ENCODE measurements at regions not wholly inside any gene's neighbourhood (a gene's known extent, or its start where the extent isn't known, plus 50 kb on each side); places are given as distances from the start of the nearest gene placed in this dataset.
"Not testable (repeated sequence)": the region's sequence is repeated elsewhere in the genome, so short reads cannot be mapped to it uniquely, and the experiment has no call there.

- DNase-seq (ENCODE audit: low spot score), result no peak
- Mint-ChIP-seq H3K36me3 (ENCODE audit: low read depth) (no peaks in the 10 kb centered on the region), H3K4me1 (ENCODE audit: low read depth) (peaks cover 8% of the 10 kb centered on the region), H3K27ac (ENCODE audit: unreplicated experiment) (no peak overlapping the region), H3K27me3 (ENCODE audit: low read depth) (peaks cover 36% of the 10 kb centered on the region), H3K4me3 (ENCODE audit: unreplicated experiment) (peak overlapping the region; percentile 12), H3K9me3 (ENCODE audit: low read depth) (no peaks in the 10 kb centered on the region)
- TF ChIP-seq CTCF (IDR thresholded peaks at IDR 0.05), result no peak
Measured at GRCh38 chr3:125767641-125768040, 172.3 kb upstream of the OSBPL11 start.

GRCh38 chr3:125768821-125769220 is 173.5 kb upstream of the OSBPL11 start:
- H3K9me3 Mint-ChIP-seq (ENCODE audit: low read depth); H3K27ac Mint-ChIP-seq (ENCODE audit: unreplicated experiment); DNase-seq (ENCODE audit: low spot score); H3K4me3 Mint-ChIP-seq (ENCODE audit: unreplicated experiment); H3K36me3 Mint-ChIP-seq (ENCODE audit: low read depth); H3K4me1 Mint-ChIP-seq (ENCODE audit: low read depth): not testable (repeated sequence)
- peaks cover 25% of the 10 kb centered on the region for H3K27me3 Mint-ChIP-seq (ENCODE audit: low read depth)

- not testable (repeated sequence) for H3K4me3 Mint-ChIP-seq (ENCODE audit: unreplicated experiment); H3K36me3 Mint-ChIP-seq (ENCODE audit: low read depth); H3K27ac Mint-ChIP-seq (ENCODE audit: unreplicated experiment); DNase-seq (ENCODE audit: low spot score); H3K9me3 Mint-ChIP-seq (ENCODE audit: low read depth); H3K4me1 Mint-ChIP-seq (ENCODE audit: low read depth)
- H3K27me3 Mint-ChIP-seq (ENCODE audit: low read depth), result peaks cover 20% of the 10 kb centered on the region
Measured at GRCh38 chr3:125771506-125771905, 176.2 kb upstream of the OSBPL11 start.

- not testable (repeated sequence) for DNase-seq (ENCODE audit: low spot score); H3K9me3 Mint-ChIP-seq (ENCODE audit: low read depth); H3K27ac Mint-ChIP-seq (ENCODE audit: unreplicated experiment); H3K36me3 Mint-ChIP-seq (ENCODE audit: low read depth); H3K4me1 Mint-ChIP-seq (ENCODE audit: low read depth); H3K4me3 Mint-ChIP-seq (ENCODE audit: unreplicated experiment)
- peaks cover 17% of the 10 kb centered on the region for H3K27me3 Mint-ChIP-seq (ENCODE audit: low read depth)
Measured at GRCh38 chr3:125774433-125775034, 179.2 kb upstream of the OSBPL11 start.

- not testable (repeated sequence) for H3K36me3 Mint-ChIP-seq (ENCODE audit: low read depth); DNase-seq (ENCODE audit: low spot score); H3K9me3 Mint-ChIP-seq (ENCODE audit: low read depth); H3K4me1 Mint-ChIP-seq (ENCODE audit: low read depth); H3K4me3 Mint-ChIP-seq (ENCODE audit: unreplicated experiment); H3K27ac Mint-ChIP-seq (ENCODE audit: unreplicated experiment)
- peaks cover 17% of the 10 kb centered on the region for H3K27me3 Mint-ChIP-seq (ENCODE audit: low read depth)
Measured at GRCh38 chr3:125775106-125775505, 179.8 kb upstream of the OSBPL11 start.

- not testable (repeated sequence) for H3K36me3 Mint-ChIP-seq (ENCODE audit: low read depth); H3K4me3 Mint-ChIP-seq (ENCODE audit: unreplicated experiment); DNase-seq (ENCODE audit: low spot score); H3K9me3 Mint-ChIP-seq (ENCODE audit: low read depth); H3K27ac Mint-ChIP-seq (ENCODE audit: unreplicated experiment); H3K4me1 Mint-ChIP-seq (ENCODE audit: low read depth)
- peaks cover 19% of the 10 kb centered on the region for H3K27me3 Mint-ChIP-seq (ENCODE audit: low read depth)
Measured at GRCh38 chr3:125775606-125776294, 180.5 kb upstream of the OSBPL11 start.

- H3K27ac Mint-ChIP-seq (ENCODE audit: unreplicated experiment); H3K4me1 Mint-ChIP-seq (ENCODE audit: low read depth); H3K4me3 Mint-ChIP-seq (ENCODE audit: unreplicated experiment); H3K36me3 Mint-ChIP-seq (ENCODE audit: low read depth); DNase-seq (ENCODE audit: low spot score); H3K9me3 Mint-ChIP-seq (ENCODE audit: low read depth): not testable (repeated sequence)
- H3K27me3 Mint-ChIP-seq (ENCODE audit: low read depth), result peaks cover 36% of the 10 kb centered on the region
Measured at GRCh38 chr3:125779276-125779675, 184.0 kb upstream of the OSBPL11 start.

- not testable (repeated sequence) for H3K4me3 Mint-ChIP-seq (ENCODE audit: unreplicated experiment); H3K9me3 Mint-ChIP-seq (ENCODE audit: low read depth); H3K36me3 Mint-ChIP-seq (ENCODE audit: low read depth); H3K27ac Mint-ChIP-seq (ENCODE audit: unreplicated experiment); H3K4me1 Mint-ChIP-seq (ENCODE audit: low read depth); DNase-seq (ENCODE audit: low spot score)
- H3K27me3 Mint-ChIP-seq (ENCODE audit: low read depth), result peaks cover 34% of the 10 kb centered on the region
Measured at GRCh38 chr3:125779918-125780317, 184.6 kb upstream of the OSBPL11 start.

GRCh38 chr3:125781678-125782077 is 186.4 kb upstream of the OSBPL11 start:
- H3K27me3 Mint-ChIP-seq (ENCODE audit: low read depth), result peaks cover 33% of the 10 kb centered on the region
- not testable (repeated sequence) for H3K27ac Mint-ChIP-seq (ENCODE audit: unreplicated experiment); H3K36me3 Mint-ChIP-seq (ENCODE audit: low read depth); DNase-seq (ENCODE audit: low spot score); H3K9me3 Mint-ChIP-seq (ENCODE audit: low read depth); H3K4me3 Mint-ChIP-seq (ENCODE audit: unreplicated experiment); H3K4me1 Mint-ChIP-seq (ENCODE audit: low read depth)

- not testable (repeated sequence) for H3K4me3 Mint-ChIP-seq (ENCODE audit: unreplicated experiment); H3K9me3 Mint-ChIP-seq (ENCODE audit: low read depth); DNase-seq (ENCODE audit: low spot score); H3K4me1 Mint-ChIP-seq (ENCODE audit: low read depth); H3K27ac Mint-ChIP-seq (ENCODE audit: unreplicated experiment); H3K36me3 Mint-ChIP-seq (ENCODE audit: low read depth)
- peaks cover 47% of the 10 kb centered on the region for H3K27me3 Mint-ChIP-seq (ENCODE audit: low read depth)
Measured at GRCh38 chr3:125790312-125790711, 178.7 kb upstream of the ROPN1B start.

- H3K27me3 Mint-ChIP-seq (ENCODE audit: low read depth), result peaks cover 50% of the 10 kb centered on the region
- not testable (repeated sequence) for DNase-seq (ENCODE audit: low spot score); H3K4me1 Mint-ChIP-seq (ENCODE audit: low read depth); H3K27ac Mint-ChIP-seq (ENCODE audit: unreplicated experiment); H3K4me3 Mint-ChIP-seq (ENCODE audit: unreplicated experiment); H3K36me3 Mint-ChIP-seq (ENCODE audit: low read depth); H3K9me3 Mint-ChIP-seq (ENCODE audit: low read depth)
Measured at GRCh38 chr3:125791021-125791420, 178.0 kb upstream of the ROPN1B start.

- Mint-ChIP-seq H3K36me3 (ENCODE audit: low read depth) (peaks cover 27% of the 10 kb centered on the region), H3K9me3 (ENCODE audit: low read depth) (peaks cover 63% of the 10 kb centered on the region)
- not testable (repeated sequence) for H3K4me3 Mint-ChIP-seq (ENCODE audit: unreplicated experiment); H3K27me3 Mint-ChIP-seq (ENCODE audit: low read depth); H3K27ac Mint-ChIP-seq (ENCODE audit: unreplicated experiment); H3K4me1 Mint-ChIP-seq (ENCODE audit: low read depth); DNase-seq (ENCODE audit: low spot score)
Measured at GRCh38 chr3:125810010-125810409, 159.0 kb upstream of the ROPN1B start.

Measured in chondrocyte (in vitro differentiated cells).